NCI-H526 (cell line): ENCODE measurements at regions not wholly inside any gene's neighbourhood (a gene's known extent, or its start where the extent isn't known, plus 50 kb on each side); places are given as distances from the start of the nearest gene placed in this dataset.
"Not testable (repeated sequence)": the region's sequence is repeated elsewhere in the genome, so short reads cannot be mapped to it uniquely, and the experiment has no call there.

Source experiments
- DNase-seq, 2 experiments: peaks; one replicate each; lab custom pipeline; 2025; lab: John Stamatoyannopoulos, UW

- no peak for DNase-seq
Observed at GRCh38 chr6:3920321-3920720, 71.1 kb downstream of the FAM50B start.

GRCh38 chr6:3921663-3922062, 72.5 kb downstream of the FAM50B start:
- no peak for DNase-seq

GRCh38 chr6:3922619-3923018, 73.4 kb downstream of the FAM50B start:
- not testable (repeated sequence) for DNase-seq

- not testable (repeated sequence) for DNase-seq
Observed at GRCh38 chr6:3925223-3926149, 76.3 kb downstream of the FAM50B start.

GRCh38 chr6:3926150-3926482, 76.9 kb downstream of the FAM50B start:
- no peak for DNase-seq

GRCh38 chr6:3928111-3928510, 78.9 kb downstream of the FAM50B start:
- no peak for DNase-seq

- no peak for DNase-seq
Observed at GRCh38 chr6:3929281-3929798, 80.2 kb downstream of the FAM50B start.

- DNase-seq, result no peak
Observed at GRCh38 chr6:3937438-3937837, 88.3 kb downstream of the FAM50B start.

- no peak for DNase-seq
Observed at GRCh38 chr6:3938715-3939367, 89.7 kb downstream of the FAM50B start.

- DNase-seq, result no peak
Observed at GRCh38 chr6:3939368-3939958, 90.3 kb downstream of the FAM50B start.

- DNase-seq, result no peak
Observed at GRCh38 chr6:3939964-3940363, 90.8 kb downstream of the FAM50B start.

- peak in 1 of 2 experiments; percentile 51 for DNase-seq
Observed at GRCh38 chr6:3940703-3941102, 91.5 kb downstream of the FAM50B start.

GRCh38 chr6:3943331-3943765, 94.2 kb downstream of the FAM50B start:
- DNase-seq, result no peak

- no peak for DNase-seq
Observed at GRCh38 chr6:3944246-3944645, 95.1 kb downstream of the FAM50B start.

- no peak for DNase-seq
Observed at GRCh38 chr6:3946778-3947177, 97.6 kb downstream of the FAM50B start.

- DNase-seq, result no peak
Observed at GRCh38 chr6:3948866-3949265, 99.7 kb downstream of the FAM50B start.

- DNase-seq, result no peak
Observed at GRCh38 chr6:3949521-3949920, 100.3 kb downstream of the FAM50B start.

- no peak for DNase-seq
Observed at GRCh38 chr6:3956054-3956453, 106.9 kb downstream of the FAM50B start.

- no peak for DNase-seq
Observed at GRCh38 chr6:3957321-3957720, 108.1 kb downstream of the FAM50B start.

- no peak for DNase-seq
Observed at GRCh38 chr6:3958255-3958654, 109.1 kb downstream of the FAM50B start.

GRCh38 chr6:3959385-3959784, 110.2 kb downstream of the FAM50B start:
- DNase-seq, result no peak

GRCh38 chr6:3960754-3961361, 111.7 kb downstream of the FAM50B start:
- peak in 1 of 2 experiments; percentile 34 for DNase-seq
